Tibial nerve (tissue), 4 donors: ENCODE measurements at regions not wholly inside any gene's neighbourhood (a gene's known extent, or its start where the extent isn't known, plus 50 kb on each side); places are given as distances from the start of the nearest gene placed in this dataset.

ENCODE experiments used
- CTCF ChIP-seq, 5 experiments: fragments of 200-600 bp in 3 of 5; fragments of 450-650 bp in 2 of 5; sonication (generic) in 3 of 5; IDR thresholded peaks; one replicate each; pipeline ENCODE4 v1.5.1; 2016 to 2019; ENCODE audit warnings: antibody characterized with exemption in 5 of 5, mild to moderate bottlenecking in 3 of 5, moderate library complexity in 2 of 5
- EP300 ChIP-seq, 2 donors: sonication (generic); formaldehyde crosslinking; IDR thresholded peaks; one replicate each; pipeline ENCODE4 v1.6.1; 2017; ENCODE audit warnings: antibody characterized with exemption in 2 of 2, mild to moderate bottlenecking in 1 of 2
- POLR2A ChIP-seq, 2 donors: fragments of 450-650 bp; IDR thresholded peaks; one replicate each; pipeline ENCODE4 v1.6.1; 2017; ENCODE audit warnings: antibody characterized with exemption in 2 of 2, mild to moderate bottlenecking in 2 of 2, moderate library complexity in 2 of 2

DNA sequence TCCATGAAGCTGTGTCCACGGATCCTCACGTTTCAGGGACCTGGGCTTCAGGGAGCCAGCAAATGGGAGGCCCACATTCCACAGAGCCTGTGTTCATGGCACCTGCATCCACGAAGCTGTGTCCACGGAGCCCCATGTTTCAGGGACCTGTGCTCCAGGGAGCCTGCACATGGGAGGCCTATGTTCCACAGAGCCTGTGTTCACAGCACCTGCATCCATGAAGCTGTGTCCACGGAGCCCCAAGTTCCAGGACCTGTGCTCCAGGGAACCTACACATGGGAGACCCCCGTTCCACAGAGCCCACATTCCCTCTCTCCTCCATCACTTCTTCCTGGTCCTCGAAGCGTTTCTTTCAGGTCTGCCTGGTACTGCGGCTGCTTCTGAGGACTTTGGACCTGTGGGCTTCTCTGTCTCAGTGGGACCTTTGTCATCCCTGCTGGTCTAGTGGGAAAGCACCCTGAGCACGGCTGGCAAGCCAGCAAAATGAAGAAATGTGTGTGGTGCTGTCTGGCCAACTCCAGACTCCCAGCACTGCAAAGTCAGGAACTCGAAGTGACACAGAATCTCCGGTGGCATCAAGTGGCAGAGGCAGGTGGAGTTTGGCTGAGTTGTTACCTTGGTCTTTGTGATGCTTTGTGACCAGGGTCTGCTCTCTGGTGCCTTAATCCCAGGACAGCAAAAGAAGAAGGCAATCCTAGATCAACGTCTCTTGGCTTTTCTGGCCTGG, 245.9 kb downstream of the DLL1 start:
- TF ChIP-seq CTCF (IDR thresholded peaks at IDR 0.05): no peak
- TF ChIP-seq EP300 (IDR thresholded peaks at IDR 0.05): no peak
- TF ChIP-seq POLR2A (IDR thresholded peaks at IDR 0.05): no peak
